NT2/D1 (cell line): ENCODE measurements at regions not wholly inside any gene's neighbourhood (a gene's known extent, or its start where the extent isn't known, plus 50 kb on each side); places are given as distances from the start of the nearest gene placed in this dataset.
"Not testable (repeated sequence)": the region's sequence is repeated elsewhere in the genome, so short reads cannot be mapped to it uniquely, and the experiment has no call there.

Experiments
- SUZ12 ChIP-seq: IDR thresholded peaks from 2 replicates; pipeline ENCODE4 v1.6.1; 2011; ENCODE audit not compliant: insufficient read length, insufficient read depth; ENCODE audit errors: extremely low read depth
- YY1 ChIP-seq: IDR thresholded peaks from 2 replicates; pipeline ENCODE4 v1.6.1; 2011; ENCODE audit not compliant: insufficient read length, insufficient read depth
- ZNF274 ChIP-seq: IDR thresholded peaks from 2 replicates; pipeline ENCODE4 v1.6.1; 2011; ENCODE audit warnings: mild to moderate bottlenecking, low read depth, low read length

GRCh38 chr1:101600615-101601014, 363.8 kb downstream of the S1PR1 start:
- TF ChIP-seq ZNF274, SUZ12, YY1: not testable (repeated sequence)
